Tongue (tissue), 1 donor: ENCODE measurements at regions not wholly inside any gene's neighbourhood (a gene's known extent, or its start where the extent isn't known, plus 50 kb on each side); places are given as distances from the start of the nearest gene placed in this dataset.

Source experiments
- DNase-seq: peaks from one replicate; pipeline ENCODE4 v3.0.0-alpha.2; 2015

- DNase-seq: no peak
Measured at GRCh38 chr10:10421071-10421470, 596.6 kb upstream of the CELF2 start.

- no peak for DNase-seq
Measured at GRCh38 chr10:10431422-10432066, 586.1 kb upstream of the CELF2 start.

GRCh38 chr10:10432296-10433035, 585.2 kb upstream of the CELF2 start:
- peak; percentile 69 for DNase-seq

- DNase-seq: no peak
Measured at GRCh38 chr10:10434312-10434711, 583.4 kb upstream of the CELF2 start.

GRCh38 chr10:10437886-10438285, 579.8 kb upstream of the CELF2 start:
- DNase-seq: no peak

- DNase-seq: peak; percentile 60
Measured at GRCh38 chr10:10438335-10439100, 579.2 kb upstream of the CELF2 start.

GRCh38 chr10:10456856-10457255, 560.8 kb upstream of the CELF2 start:
- no peak for DNase-seq

- no peak for DNase-seq
Measured at GRCh38 chr10:10460451-10460850, 557.2 kb upstream of the CELF2 start.

- DNase-seq: no peak
Measured at GRCh38 chr10:10462151-10462941, 555.3 kb upstream of the CELF2 start.

- no peak for DNase-seq
Measured at GRCh38 chr10:10471758-10472157, 545.9 kb upstream of the CELF2 start.

GRCh38 chr10:10475812-10476211, 541.9 kb upstream of the CELF2 start:
- DNase-seq: no peak

GRCh38 chr10:10477844-10478243, 539.8 kb upstream of the CELF2 start:
- no peak for DNase-seq

GRCh38 chr10:10479465-10479864, 538.2 kb upstream of the CELF2 start:
- DNase-seq: no peak

GRCh38 chr10:10482613-10483012, 535.1 kb upstream of the CELF2 start:
- DNase-seq: no peak

- DNase-seq: no peak
Measured at GRCh38 chr10:10489076-10489475, 528.6 kb upstream of the CELF2 start.

- no peak for DNase-seq
Measured at GRCh38 chr10:10489805-10490571, 527.7 kb upstream of the CELF2 start.

GRCh38 chr10:10490581-10490980, 527.1 kb upstream of the CELF2 start:
- DNase-seq: no peak

- no peak for DNase-seq
Measured at GRCh38 chr10:10492420-10492819, 525.3 kb upstream of the CELF2 start.

GRCh38 chr10:10493833-10494232, 523.8 kb upstream of the CELF2 start:
- DNase-seq: no peak

- DNase-seq: no peak
Measured at GRCh38 chr10:10497245-10497644, 520.4 kb upstream of the CELF2 start.

GRCh38 chr10:10498781-10499180, 518.9 kb upstream of the CELF2 start:
- DNase-seq: no peak

GRCh38 chr10:10499839-10500238, 517.8 kb upstream of the CELF2 start:
- DNase-seq: no peak
